GM21515 (cell line): ENCODE measurements at regions not wholly inside any gene's neighbourhood (a gene's known extent, or its start where the extent isn't known, plus 50 kb on each side); places are given as distances from the start of the nearest gene placed in this dataset.
"Not testable (repeated sequence)": the region's sequence is repeated elsewhere in the genome, so short reads cannot be mapped to it uniquely, and the experiment has no call there.

Source experiments
- ATAC-seq: cut with Tn5 transposase; IDR thresholded peaks from one replicate; pipeline ENCODE4 v1.9.1; 2021; ENCODE audit not compliant: unreplicated experiment

DNA sequence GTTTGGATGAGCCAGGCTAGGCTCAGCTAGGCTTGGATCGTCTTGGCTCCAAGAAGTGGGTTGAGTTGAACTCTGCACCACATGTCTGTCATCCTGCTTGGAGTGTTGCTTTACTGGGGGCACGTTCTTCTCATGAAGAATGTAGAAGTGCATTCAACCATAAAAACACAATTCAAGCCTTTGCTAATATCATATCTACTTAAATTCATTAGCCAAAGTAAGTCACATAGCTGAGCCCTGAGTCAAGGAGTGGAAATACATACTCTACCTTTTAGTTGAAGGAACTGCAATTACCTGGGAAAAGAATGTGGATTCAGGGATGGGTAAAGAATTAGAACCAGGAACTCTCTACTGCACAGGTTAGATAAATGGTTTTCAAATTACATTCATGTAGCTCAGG lies 360.4 kb upstream of the KCNH7 start:
- no peak for ATAC-seq

DNA sequence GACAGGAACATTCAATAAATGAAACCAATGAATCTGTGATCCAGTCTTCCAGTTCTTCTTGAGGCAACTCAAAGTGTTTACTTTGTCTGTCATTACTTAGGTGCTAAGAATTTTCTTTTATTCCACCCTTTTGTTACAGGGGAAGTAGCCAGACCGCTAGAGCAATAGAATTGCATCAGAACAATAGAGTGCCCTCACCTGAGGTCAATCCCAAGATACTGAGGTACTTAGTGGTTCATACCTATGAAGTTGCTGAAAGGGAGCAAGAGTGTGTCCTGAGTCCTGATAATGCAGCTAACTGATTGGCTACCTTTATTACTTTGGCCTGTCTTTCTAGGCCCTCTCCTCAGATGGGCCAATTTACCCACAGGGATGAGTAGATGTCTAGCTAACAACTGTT lies 359.4 kb upstream of the KCNH7 start:
- ATAC-seq = no peak

DNA sequence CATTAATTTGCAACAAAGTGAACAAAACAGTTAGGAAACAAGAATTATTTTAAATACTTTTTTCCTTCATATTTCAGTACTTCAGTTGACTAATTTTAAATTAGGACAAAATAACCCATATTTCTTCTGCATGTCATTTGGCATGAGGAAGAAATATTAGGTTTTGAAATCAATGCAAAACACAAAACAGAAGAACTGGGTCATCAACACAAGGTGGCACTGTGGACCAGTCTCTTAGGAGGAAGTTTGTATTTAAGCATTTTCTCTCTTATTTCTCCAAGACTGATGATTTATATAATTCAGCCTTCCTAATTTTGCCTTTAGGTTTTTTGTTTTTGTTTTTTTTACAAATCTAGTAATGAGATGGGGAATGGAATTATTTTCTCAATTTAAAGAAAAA lies 352.8 kb upstream of the KCNH7 start:
- no peak for ATAC-seq

DNA sequence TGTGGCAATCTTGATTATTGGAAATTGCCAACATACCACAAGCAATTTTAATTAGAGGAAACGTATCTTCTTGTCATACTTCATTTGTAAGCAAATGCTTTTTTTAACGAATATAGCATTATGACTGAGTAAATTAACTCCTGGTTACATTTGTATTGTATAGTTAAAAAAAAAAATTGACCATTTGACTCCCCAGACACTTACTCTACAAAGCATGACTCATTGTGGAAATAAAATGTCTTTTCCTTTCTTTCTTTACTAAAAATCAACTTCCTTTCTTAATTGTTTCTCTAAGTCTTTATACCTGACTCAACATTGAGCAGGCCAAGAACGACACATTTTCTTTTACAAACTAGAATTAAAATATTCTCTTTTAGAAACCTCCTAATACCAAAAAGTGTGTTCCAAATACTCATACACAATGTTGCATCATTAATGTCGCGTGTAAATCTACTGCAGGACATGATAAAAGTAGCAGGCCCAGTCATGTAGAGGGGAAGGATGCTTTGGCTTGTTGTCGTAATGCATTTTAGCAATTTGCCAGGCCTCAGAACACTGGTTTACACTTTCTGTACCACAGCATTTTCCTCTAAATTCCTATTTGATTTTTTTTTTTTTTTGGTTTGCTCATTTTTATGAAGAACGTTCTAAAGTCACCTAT lies 349.6 kb upstream of the KCNH7 start:
- ATAC-seq = no peak

DNA sequence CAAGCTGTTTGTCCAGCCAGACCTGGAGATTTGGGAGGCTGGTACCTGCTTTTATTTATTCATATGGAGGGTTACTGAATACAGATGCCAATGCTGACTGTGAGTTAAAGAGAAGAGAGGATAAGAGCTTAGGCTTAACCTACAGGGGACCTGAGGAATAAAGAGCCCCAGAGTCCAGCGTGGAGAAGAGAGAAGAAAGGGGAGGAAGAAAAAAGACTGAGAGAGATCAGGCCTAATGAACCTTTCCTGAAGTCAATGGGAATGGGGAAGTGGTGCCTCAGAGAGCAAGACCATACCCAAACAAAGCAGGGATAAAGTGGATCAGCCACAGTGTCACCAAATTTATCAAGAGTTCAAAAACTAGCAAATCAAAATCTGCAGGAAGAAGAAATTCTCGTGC lies 348.6 kb upstream of the KCNH7 start:
- ATAC-seq = no peak

DNA sequence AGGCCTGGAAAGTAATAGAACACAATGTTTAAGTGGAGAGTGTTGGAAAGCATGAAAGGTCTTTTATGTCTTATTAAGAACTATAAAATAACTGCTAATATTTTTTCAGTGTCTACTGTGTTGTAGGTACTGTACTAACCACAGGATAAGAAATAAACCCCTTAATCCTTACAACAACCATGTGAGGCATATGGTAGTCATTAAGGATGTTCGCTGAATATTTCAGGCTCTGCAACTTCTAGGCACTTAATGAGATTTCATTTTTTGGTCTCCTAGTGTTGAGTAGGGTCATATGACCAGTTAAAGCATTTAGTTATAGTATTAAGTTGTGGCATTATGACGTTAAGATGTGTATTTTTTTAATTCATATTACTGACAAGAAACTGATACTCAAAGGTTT lies 346.6 kb upstream of the KCNH7 start:
- ATAC-seq = no peak

DNA sequence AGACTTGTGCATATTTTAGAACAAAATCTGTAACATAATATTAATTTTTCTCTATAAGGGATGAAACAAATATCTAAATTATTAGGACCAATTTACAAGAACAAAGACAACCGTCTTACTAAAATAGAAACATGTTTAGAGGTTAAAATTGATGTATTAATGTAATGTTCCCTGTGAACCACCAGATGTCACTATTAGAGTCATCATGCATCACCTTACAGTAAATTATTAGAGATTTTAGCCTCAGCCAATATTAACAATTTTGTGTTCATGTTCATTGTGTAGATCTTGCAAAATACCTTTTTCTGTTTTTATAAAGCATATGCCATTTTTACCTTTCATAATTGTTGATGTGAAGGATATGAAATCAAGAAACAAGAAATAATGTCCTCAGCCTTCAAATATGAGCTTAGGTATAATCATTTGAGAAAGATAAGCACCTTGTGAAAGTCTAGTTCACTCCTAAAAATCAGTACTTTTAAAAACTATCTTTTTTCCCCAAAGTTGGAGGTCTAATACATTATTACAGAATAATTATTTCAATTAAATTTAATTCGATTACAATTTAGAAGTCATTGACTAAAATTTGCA lies 344.3 kb upstream of the KCNH7 start:
- ATAC-seq = peak; percentile 81

DNA sequence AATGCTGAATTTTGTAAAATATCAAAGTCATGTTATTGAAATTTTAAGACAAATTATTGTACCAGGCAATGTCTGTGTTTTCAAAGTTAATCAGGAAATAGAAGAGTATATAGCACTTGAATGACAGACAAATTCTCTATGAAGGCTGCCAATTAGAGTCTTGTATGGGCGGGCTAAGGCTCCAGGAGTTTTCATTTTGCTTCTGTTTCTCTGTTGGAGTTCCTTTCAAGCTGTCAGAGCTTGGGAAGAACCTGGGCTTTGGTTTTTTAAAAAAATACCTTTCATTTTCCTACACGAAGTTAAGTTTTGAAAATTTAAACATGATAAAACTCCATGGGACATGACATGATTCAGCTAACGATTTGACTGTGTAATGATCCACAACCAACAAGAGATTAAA lies 339.0 kb upstream of the KCNH7 start:
- ATAC-seq = no peak

DNA sequence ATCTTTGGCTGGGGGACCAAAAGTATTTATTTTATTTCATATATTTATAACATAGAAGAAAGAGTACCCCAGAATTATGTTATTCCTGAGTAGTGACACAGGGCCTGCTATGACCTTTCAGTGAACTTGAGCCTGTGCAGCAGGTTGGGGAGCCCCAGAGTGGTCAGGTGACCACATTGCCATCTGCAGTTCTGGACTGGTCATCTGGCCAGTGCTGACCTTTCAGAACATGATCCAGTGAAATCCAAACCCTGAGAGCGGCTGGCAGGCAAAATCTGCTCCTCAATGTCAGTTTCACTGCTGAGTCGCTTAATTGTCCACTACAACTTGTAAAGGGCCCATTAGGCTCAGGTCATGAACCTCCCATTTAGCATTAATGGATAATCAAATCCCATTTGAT lies 336.7 kb upstream of the KCNH7 start:
- no peak for ATAC-seq

DNA sequence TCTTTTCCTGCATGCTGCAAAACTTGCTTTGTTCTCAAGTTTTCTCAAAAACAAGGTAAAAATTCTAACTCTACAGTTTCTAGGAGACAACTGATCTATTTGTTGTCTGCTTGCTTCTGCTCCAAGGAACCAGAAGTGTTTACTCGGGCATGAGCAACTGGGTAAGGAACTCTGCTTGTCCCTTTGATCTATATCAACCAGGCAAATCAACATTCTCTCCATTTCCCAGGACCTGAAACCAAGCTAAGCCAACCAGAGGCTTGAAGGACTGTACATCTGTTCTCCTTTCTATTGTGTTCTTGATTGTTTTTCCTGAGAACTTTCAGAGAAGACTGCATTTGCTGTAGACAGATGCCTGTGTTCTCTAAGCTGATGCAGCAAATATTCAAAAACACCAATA lies 335.0 kb upstream of the KCNH7 start:
- ATAC-seq = no peak

DNA sequence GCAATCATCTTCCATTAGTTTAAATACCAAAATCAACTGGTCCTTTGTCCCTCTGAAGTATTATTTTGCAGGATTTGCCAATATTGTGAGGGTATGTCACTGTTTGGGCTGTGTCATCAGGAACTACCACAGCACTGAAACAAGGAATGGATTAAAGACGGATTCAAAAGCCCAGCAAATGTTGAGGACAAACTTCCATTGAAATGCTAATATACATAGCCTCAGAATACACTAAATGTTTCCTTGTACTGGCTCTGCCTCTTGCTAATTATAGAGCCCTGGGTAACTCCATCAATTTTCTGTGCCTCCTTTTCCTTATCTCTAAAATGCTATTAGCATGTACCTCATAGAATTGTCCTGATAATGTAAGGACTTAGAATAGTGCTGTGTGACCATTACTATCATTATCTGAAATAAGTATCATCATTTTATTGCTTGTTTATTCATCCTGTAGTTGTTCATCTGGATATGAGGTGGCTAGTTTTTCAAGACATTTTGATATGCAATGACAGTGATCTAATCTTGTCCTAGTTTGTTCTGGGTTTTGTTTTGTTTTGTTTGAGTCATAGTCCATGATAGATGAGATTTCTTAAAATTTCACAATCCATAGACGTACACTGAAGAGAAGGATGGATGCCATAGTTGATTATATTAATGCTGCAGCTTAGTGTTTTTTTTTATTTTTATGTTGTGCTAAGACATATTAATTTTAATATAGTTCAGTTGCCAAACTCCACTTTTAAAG lies 333.4 kb upstream of the KCNH7 start:
- no peak for ATAC-seq

DNA sequence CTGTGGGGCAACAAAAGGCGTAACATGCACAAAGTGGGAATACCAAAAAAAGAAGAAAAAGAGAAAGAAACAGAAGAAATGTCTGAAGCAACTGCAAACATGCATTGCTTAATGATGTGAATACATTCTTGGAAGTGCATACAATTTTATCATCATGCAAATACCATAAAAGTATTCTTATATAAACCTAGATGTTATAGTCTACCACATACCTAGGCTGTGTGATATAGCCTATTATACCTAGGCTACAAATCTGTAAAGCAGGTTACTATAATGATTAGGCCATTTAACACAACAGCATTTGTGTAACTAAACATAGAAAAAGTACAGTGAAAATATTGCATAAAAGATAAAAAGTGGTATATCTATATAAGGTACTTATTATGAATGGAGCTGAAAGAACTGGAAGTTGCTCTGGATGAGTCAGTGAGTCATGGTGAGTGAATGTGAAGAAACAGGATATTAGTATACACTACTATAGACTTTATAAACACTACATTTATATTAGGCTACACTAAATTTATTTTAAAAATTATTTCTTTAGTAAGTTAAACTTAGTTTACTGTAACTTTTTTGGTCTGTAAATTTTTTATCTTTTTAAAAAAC lies 319.4 kb upstream of the KCNH7 start:
- ATAC-seq = no peak

DNA sequence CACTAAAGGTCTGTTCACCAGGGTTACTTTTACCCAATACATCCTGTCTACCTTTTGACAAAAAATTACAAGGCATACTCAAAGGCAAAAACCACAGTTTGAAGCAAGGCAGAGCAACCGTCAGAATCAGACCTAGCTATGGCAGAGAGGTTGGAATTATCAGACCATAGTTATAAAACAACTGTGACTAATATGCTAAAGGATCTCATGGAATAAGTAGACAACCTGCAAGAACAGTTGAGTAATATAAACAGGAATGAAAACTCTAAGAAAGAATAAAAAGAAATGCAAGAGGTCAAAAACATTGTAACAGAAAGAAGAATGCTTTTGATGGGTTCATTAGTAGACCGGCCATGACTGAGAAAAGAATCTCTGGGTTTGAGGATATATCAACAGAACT lies 318.8 kb upstream of the KCNH7 start:
- no peak for ATAC-seq

DNA sequence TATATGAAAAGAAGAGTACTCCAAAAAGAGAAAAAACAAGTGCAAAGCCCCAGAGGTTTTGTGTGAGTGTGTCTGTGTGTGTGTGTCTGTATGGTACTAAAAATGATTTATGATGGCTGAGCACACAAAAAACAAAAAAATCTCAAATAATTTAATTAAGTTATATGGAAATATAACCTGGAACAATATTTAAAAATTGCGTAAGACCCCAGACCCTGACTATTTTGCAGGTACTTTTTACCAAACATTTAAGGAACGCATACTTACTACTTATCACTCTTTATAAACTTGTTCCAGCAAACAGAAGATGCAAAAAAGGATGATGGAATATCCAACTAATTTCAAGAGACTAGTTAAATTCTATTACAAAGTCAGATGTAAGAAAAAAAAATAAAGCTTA lies 317.4 kb upstream of the KCNH7 start:
- ATAC-seq = no peak

DNA sequence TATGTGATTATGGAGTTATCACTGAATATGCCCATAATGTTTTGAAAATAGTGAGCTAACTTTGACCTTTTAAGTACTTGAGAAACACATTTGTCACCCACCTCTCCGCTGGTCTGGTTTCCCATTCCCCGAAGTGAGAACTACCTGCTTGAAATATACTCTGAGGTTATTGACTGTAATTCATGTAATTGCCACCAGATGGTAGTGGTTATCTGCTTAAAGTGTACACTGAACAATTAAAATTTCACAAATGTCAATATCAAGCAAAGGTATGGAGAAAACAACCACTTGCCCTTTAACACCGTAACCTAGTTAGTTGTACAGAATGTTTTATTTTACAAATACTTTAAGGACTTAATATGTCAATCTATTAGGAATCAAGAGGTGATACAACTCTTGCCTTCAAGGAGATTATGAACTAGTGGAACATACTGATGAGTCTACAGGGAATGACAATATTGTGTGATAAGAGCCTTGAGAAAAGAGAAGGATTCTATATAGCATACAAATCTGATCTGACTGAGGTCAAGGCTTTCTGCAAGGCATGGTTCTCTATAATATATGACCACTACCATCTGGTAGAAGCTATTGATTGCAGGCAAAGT lies 316.8 kb upstream of the KCNH7 start:
- peak; percentile 93 for ATAC-seq

DNA sequence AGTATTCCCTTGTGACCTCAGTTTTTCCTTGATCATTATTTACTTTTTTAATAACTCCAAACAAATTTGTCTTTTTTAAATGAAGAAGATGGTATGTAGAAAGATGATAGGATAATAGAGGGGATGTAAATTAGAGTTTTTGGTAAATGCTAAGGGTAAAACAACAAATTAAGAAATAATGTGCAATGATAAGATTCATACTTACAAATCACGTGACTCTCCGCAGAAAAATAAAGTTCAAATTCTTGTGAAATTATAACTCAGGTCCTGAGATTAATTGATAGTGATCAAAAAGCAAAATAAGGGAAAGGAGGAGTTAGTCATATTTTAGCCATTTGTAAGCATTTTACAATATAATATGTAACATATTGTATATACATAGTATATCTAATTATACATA lies 304.1 kb upstream of the KCNH7 start:
- no peak for ATAC-seq

DNA sequence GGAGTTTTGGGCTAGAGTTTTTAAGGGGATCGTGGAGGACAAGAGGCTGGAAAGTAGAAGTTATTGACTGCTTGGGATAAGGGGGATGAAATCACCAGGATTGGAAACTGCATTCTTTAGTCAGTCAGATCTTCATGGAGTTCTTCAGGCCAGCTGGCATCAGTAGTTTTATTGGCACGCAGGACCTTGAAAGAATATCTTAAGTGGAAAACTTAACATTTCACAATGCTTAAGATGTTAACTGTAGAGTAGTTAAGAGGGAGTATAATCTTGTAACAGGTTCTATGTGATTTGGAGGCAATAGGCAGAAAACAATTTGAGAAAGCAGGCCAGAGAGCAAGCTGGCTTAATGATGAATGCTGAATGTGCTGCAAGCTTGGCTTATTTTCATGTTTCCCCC lies 300.4 kb upstream of the KCNH7 start:
- ATAC-seq = no peak

DNA sequence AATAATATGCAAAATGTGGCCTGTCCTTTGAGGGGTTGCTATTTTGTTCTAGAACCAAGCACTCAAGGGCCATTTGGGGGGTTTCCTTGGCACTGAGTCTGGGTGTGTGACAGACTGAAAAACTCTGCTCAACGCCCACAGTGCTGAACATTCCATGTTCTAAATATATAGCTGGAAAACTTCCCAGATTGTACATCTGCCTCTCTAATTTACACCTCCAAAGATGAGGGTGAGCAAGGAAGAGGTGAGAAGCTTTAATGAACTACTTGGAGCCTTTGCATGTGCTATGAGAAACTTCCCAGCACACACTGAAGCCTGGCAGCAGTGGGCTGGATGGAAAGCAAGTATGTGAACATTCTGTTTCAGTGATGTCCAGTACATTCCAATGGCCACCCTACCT lies 296.7 kb upstream of the KCNH7 start:
- no peak for ATAC-seq

DNA sequence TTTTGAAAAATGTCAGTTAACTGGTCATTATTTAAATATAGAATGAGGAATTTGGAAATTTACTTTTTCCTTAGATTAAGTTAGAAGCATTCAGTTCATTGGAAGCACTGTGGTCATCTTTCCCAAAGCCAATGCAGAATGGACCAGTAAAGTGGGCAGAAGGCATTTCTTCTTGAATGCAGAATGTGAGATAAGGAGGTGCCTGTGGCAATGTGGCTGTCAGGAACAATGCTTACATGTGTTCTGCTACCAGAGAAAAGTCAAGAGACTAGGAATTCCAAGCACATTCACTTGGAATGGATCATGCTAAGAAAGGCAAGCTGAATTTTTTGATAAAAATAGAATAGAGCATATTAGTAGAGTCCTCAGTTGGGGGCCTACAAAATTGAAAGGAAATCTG lies 295.0 kb upstream of the KCNH7 start:
- no peak for ATAC-seq

DNA sequence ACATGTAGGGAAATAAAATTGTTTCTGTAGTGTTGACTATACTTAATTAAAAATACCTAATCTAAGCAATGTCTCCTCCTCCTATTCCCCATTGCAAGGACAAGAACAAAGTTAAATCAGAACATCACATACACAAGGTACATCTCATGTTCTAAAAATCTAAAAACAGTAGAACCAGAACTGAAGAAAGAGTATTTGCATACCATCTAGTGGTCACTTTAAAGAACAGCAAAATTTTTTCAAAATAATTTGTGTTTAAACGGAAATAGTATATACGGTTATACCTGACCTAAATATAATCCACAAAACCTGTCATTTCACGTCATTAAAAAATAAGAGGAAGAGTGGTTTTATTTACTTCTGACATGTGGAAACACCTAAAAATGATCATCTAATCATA lies 294.3 kb upstream of the KCNH7 start:
- ATAC-seq = no peak

DNA sequence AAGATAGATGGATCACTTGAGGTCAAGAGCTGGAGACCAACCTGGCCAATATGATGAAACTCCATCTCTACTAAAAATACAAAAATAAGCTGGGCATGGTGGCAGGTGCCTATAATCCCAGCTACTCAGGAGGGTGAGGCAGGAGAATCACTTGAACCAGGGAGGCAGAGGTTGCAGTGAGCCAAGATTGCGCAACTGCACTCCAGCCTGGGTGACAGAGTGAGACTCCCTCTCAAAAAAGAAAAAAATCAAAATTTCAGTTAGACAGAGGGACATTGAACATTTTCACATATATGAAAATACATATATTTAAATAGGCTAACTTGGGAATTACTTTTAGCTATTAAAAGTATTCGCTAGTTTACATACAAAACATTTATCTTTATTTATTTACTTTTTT lies 293.6 kb upstream of the KCNH7 start:
- ATAC-seq = not testable (repeated sequence)

DNA sequence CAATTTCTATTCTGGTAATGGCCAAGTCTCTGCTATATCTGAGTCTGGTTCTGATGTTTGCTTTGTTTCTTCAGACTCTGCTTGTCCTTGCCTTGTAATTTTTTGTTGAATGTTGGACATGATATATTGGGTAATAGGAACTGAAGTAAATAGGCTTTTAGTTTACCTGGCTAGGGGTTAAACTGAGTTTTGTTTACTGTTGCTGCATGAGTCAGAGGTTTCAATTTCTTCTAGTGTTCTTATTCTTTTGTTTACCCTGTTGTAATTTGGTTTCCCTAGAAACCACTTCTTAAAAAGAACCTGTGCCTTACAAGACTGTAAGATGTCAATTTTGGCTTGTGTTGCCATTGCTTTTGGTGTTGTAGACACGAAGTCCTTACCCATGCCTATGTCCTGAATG lies 285.0 kb upstream of the KCNH7 start:
- ATAC-seq = no peak
